GM19239 (cell line): ENCODE measurements at regions not wholly inside any gene's neighbourhood (a gene's known extent, or its start where the extent isn't known, plus 50 kb on each side); places are given as distances from the start of the nearest gene placed in this dataset.

Experiments
- DNase-seq: peaks from one replicate; pipeline ENCODE4 v3.0.0; 2011; ENCODE audit warnings: low spot score; ENCODE audit not compliant: insufficient read length
- FAIRE-seq: peaks from 2 replicates; lab custom pipeline; 2011; peaks lifted over from hg19 to GRCh38; lab: Jason Lieb, UNC

GRCh38 chr5:135221187-135221473 lies 177.9 kb downstream of the MACROH2A1 start:
- DNase-seq (no peak), FAIRE-seq (no peak)

- DNase-seq (no peak), FAIRE-seq (no peak)
These were observed 178.4 kb downstream of the MACROH2A1 start for GRCh38 chr5:135220394-135221186.

GRCh38 chr5:135219868-135220267 lies 179.2 kb downstream of the MACROH2A1 start:
- no peak for FAIRE-seq

GRCh38 chr5:135218790-135219568 lies 180.1 kb downstream of the MACROH2A1 start:
- no peak for DNase-seq
- no peak for FAIRE-seq

More at GRCh38 chr5:135219868-135220267, 179.2 kb downstream of the MACROH2A1 start:
- no peak for DNase-seq

- DNase-seq (no peak), FAIRE-seq (no peak)
These were observed 180.6 kb downstream of the MACROH2A1 start for GRCh38 chr5:135218486-135218755.

- no peak for DNase-seq
- FAIRE-seq: no peak
These were observed 181.2 kb downstream of the MACROH2A1 start for GRCh38 chr5:135217669-135218485.

- DNase-seq: no peak
- no peak for FAIRE-seq
These were observed 182.3 kb downstream of the MACROH2A1 start for GRCh38 chr5:135216471-135217343.

GRCh38 chr5:135215617-135216470 lies 181.8 kb upstream of the PITX1 start:
- DNase-seq (no peak), FAIRE-seq (no peak)

GRCh38 chr5:135214897-135215616 lies 181.0 kb upstream of the PITX1 start:
- DNase-seq: no peak
- FAIRE-seq: no peak

- FAIRE-seq (no peak), DNase-seq (no peak)
These were observed 179.6 kb upstream of the PITX1 start for GRCh38 chr5:135213466-135214239.

- no peak for DNase-seq
- no peak for FAIRE-seq
These were observed 179.0 kb upstream of the PITX1 start for GRCh38 chr5:135213027-135213386.

GRCh38 chr5:135212361-135213026 lies 178.5 kb upstream of the PITX1 start:
- DNase-seq (no peak), FAIRE-seq (no peak)

- DNase-seq (no peak), FAIRE-seq (no peak)
These were observed 177.8 kb upstream of the PITX1 start for GRCh38 chr5:135211791-135212190.

- DNase-seq (no peak), FAIRE-seq (no peak)
These were observed 177.2 kb upstream of the PITX1 start for GRCh38 chr5:135211083-135211790.

- no peak for FAIRE-seq
- DNase-seq: no peak
These were observed 176.4 kb upstream of the PITX1 start for GRCh38 chr5:135210286-135211055.
